Prostate gland (tissue), 2 donors: ENCODE measurements at regions not wholly inside any gene's neighbourhood (a gene's known extent, or its start where the extent isn't known, plus 50 kb on each side); places are given as distances from the start of the nearest gene placed in this dataset.

Source experiments
- CTCF ChIP-seq, 4 experiments: fragments of 200-600 bp in 2 of 4; fragments of 450-650 bp in 2 of 4; sonication (generic) in 2 of 4; IDR thresholded peaks; 1 replicate in 3 of 4; 2 replicates in 1 of 4; pipeline ENCODE4 v1.5.1; 2016 to 2019; ENCODE audit warnings: antibody characterized with exemption in 4 of 4, mild to moderate bottlenecking in 2 of 4, moderate library complexity in 2 of 4
- POLR2A ChIP-seq: fragments of 450-650 bp; IDR thresholded peaks from one replicate; pipeline ENCODE4 v1.6.1; 2016; ENCODE audit warnings: antibody characterized with exemption, mild to moderate bottlenecking
- POLR2AphosphoS5 ChIP-seq: sonication (generic); formaldehyde crosslinking; IDR thresholded peaks from one replicate; pipeline ENCODE4 v1.6.1; 2017; ENCODE audit warnings: antibody characterized with exemption

- TF ChIP-seq POLR2A, result no peak
- TF ChIP-seq CTCF (IDR thresholded peaks at IDR 0.05), result no peak
- TF ChIP-seq POLR2AphosphoS5, result no peak
These were observed 325.2 kb downstream of the KCNJ3 start for GRCh38 chr2:155023674-155024073.
